Right ventricle myocardium superior (tissue), 1 donor: ENCODE measurements at regions not wholly inside any gene's neighbourhood (a gene's known extent, or its start where the extent isn't known, plus 50 kb on each side); places are given as distances from the start of the nearest gene placed in this dataset.

Experiments used
- ATAC-seq: fragments of 200-7000 bp; cut with Tn5 transposase; one replicate; pipeline ENCODE4 v1.9.1; 2020; ENCODE audit warnings: mild to moderate bottlenecking; ENCODE audit not compliant: poor library complexity
- DNase-seq: peaks from one replicate; pipeline ENCODE4 v3.0.0-alpha.2; 2020
- intact Hi-C: fragments of 100-400 bp; cut with DNase I; formaldehyde crosslinking; loops from one replicate; pipeline ENCODE4 v1.11.2; 2022
- donor health status: DM: no; HTN: yes; CAD: no; lungs with severe emphysema.

- intact Hi-C loops = no loop called here
- DNase-seq (no peak), ATAC-seq (no peak)
Measured at GRCh38 chr6:91487696-91488392, 901.0 kb upstream of the MAP3K7 start.

- intact Hi-C loops = no loop called here
- ATAC-seq (no peak), DNase-seq (no peak)
Measured at GRCh38 chr6:91486200-91486599, 899.3 kb upstream of the MAP3K7 start.

GRCh38 chr6:91485047-91485446 lies 898.2 kb upstream of the MAP3K7 start:
- ATAC-seq (no peak), DNase-seq (no peak)
- intact Hi-C loops = no loop called here

GRCh38 chr6:91483415-91484105 lies 896.7 kb upstream of the MAP3K7 start:
- ATAC-seq (no peak), DNase-seq (no peak)
- intact Hi-C loops = no loop called here

- intact Hi-C loops = no loop called here
- no peak for DNase-seq
- peak; percentile 39 for ATAC-seq
Measured at GRCh38 chr6:91482498-91482897, 895.6 kb upstream of the MAP3K7 start.

- ATAC-seq = no peak
- no peak for DNase-seq
- intact Hi-C loops = no loop called here
Measured at GRCh38 chr6:91480402-91480801, 893.5 kb upstream of the MAP3K7 start.

- DNase-seq = no peak
- no peak for ATAC-seq
- intact Hi-C loops = no loop called here
Measured at GRCh38 chr6:91477688-91478087, 890.8 kb upstream of the MAP3K7 start.

GRCh38 chr6:91476000-91476399 lies 889.1 kb upstream of the MAP3K7 start:
- no peak for DNase-seq
- intact Hi-C loops = no loop called here
- ATAC-seq = peak; percentile 66

- DNase-seq = no peak
- no peak for ATAC-seq
- intact Hi-C loops = no loop called here
Measured at GRCh38 chr6:91465393-91465792, 878.5 kb upstream of the MAP3K7 start.

- intact Hi-C loops = no loop called here
- DNase-seq (no peak), ATAC-seq (no peak)
Measured at GRCh38 chr6:91464718-91465117, 877.8 kb upstream of the MAP3K7 start.

- DNase-seq (no peak), ATAC-seq (no peak)
- intact Hi-C loops = no loop called here
Measured at GRCh38 chr6:91464201-91464600, 877.3 kb upstream of the MAP3K7 start.

- intact Hi-C loops = no loop called here
- DNase-seq = no peak
- no peak for ATAC-seq
Measured at GRCh38 chr6:91462241-91462640, 875.4 kb upstream of the MAP3K7 start.

- DNase-seq = no peak
- intact Hi-C loops = no loop called here
- ATAC-seq = no peak
Measured at GRCh38 chr6:91453224-91453878, 866.5 kb upstream of the MAP3K7 start.

- ATAC-seq = no peak
- intact Hi-C loops = no loop called here
Measured at GRCh38 chr6:91449539-91449938, 862.7 kb upstream of the MAP3K7 start.

GRCh38 chr6:91447530-91448254 lies 860.8 kb upstream of the MAP3K7 start:
- intact Hi-C loops = no loop called here
- ATAC-seq = no peak

More at GRCh38 chr6:91449539-91449938, 862.7 kb upstream of the MAP3K7 start:
- no peak for DNase-seq

GRCh38 chr6:91447081-91447480 lies 860.2 kb upstream of the MAP3K7 start:
- ATAC-seq (no peak), DNase-seq (no peak)
- intact Hi-C loops = no loop called here

More at GRCh38 chr6:91447530-91448254, 860.8 kb upstream of the MAP3K7 start:
- DNase-seq = no peak

GRCh38 chr6:91443405-91443804 lies 856.5 kb upstream of the MAP3K7 start:
- DNase-seq (no peak), ATAC-seq (no peak)
- intact Hi-C loops = no loop called here

GRCh38 chr6:91442342-91442741 lies 855.5 kb upstream of the MAP3K7 start:
- intact Hi-C loops = no loop called here
- DNase-seq = no peak
- no peak for ATAC-seq

- no peak for ATAC-seq
- DNase-seq = no peak
- intact Hi-C loops = no loop called here
Measured at GRCh38 chr6:91438570-91438969, 851.7 kb upstream of the MAP3K7 start.
